Transverse colon (tissue), 4 donors: ENCODE measurements at regions not wholly inside any gene's neighbourhood (a gene's known extent, or its start where the extent isn't known, plus 50 kb on each side); places are given as distances from the start of the nearest gene placed in this dataset.
"Not testable (repeated sequence)": the region's sequence is repeated elsewhere in the genome, so short reads cannot be mapped to it uniquely, and the experiment has no call there.

Experiments
- DNase-seq: peaks from one replicate; pipeline ENCODE4 v3.0.0-alpha.2; 2019
- H3K27ac ChIP-seq, 4 donors: fragments of 200-600 bp; sonication (generic); 2 replicates each; pipeline ENCODE4 v1.5.1; 2016 to 2018; ENCODE audit warnings: inconsistent platforms in 4 of 4
- H3K27me3 ChIP-seq: fragments of 200-600 bp; sonication (generic); 2 replicates; pipeline ENCODE4 v1.5.1; 2017; ENCODE audit warnings: inconsistent platforms
- H3K36me3 ChIP-seq, 4 donors: fragments of 200-600 bp; sonication (generic); 2 replicates each; pipeline ENCODE4 v1.5.1; 2017 to 2019; ENCODE audit warnings: inconsistent platforms in 4 of 4
- H3K4me1 ChIP-seq, 4 donors: fragments of 200-600 bp; sonication (generic); 2 replicates each; pipeline ENCODE4 v1.5.1; 2017 to 2020; ENCODE audit warnings: inconsistent platforms in 4 of 4
- H3K4me3 ChIP-seq, 4 donors: fragments of 200-600 bp; sonication (generic); 1 replicate in 1 of 4; 2 replicates in 3 of 4; pipeline versions ENCODE4 v1.5.1 to v1.6.1; 2017 to 2019; ENCODE audit warnings: inconsistent platforms in 4 of 4
- H3K9me3 ChIP-seq, 2 donors: fragments of 200-600 bp; sonication (generic); 2 replicates each; pipeline ENCODE4 v1.5.1; 2017 to 2019; ENCODE audit warnings: inconsistent platforms in 2 of 2
- CTCF ChIP-seq, 5 experiments: fragments of 200-600 bp in 3 of 5; fragments of 450-650 bp in 2 of 5; sonication (generic) in 3 of 5; IDR thresholded peaks; 1 replicate in 2 of 5; 2 replicates in 3 of 5; pipeline ENCODE4 v1.5.1; 2016 to 2017; ENCODE audit warnings: antibody characterized with exemption in 5 of 5, inconsistent platforms in 3 of 5, mild to moderate bottlenecking in 2 of 5, moderate library complexity in 1 of 5
- EP300 ChIP-seq: sonication (generic); formaldehyde crosslinking; IDR thresholded peaks from one replicate; pipeline ENCODE4 v1.6.1; 2017; ENCODE audit warnings: antibody characterized with exemption, low read depth
- POLR2A ChIP-seq: fragments of 450-650 bp; IDR thresholded peaks from one replicate; pipeline ENCODE4 v1.6.1; 2016; ENCODE audit warnings: antibody characterized with exemption, mild to moderate bottlenecking, moderate library complexity
- POLR2AphosphoS5 ChIP-seq, 3 donors: sonication (generic); formaldehyde crosslinking; IDR thresholded peaks; one replicate each; pipeline ENCODE4 v1.6.1; 2016; ENCODE audit warnings: antibody characterized with exemption in 3 of 3
- WGBS, 2 donors: methylation state at CpG; one replicate each; pipeline ENCODE4 v1.1.5; 2018; ENCODE audit warnings: low coverage in 1 of 2; 5-methylcytosine and 5-hydroxymethylcytosine counted together
- in situ Hi-C, 4 donors: fragments of 200-750 bp; cut with MboI; loops; one replicate each; pipeline versions ENCODE4 v1.15.0 to v1.15.1; 2017; ENCODE audit warnings: low sequenced_read_pairs in 3 of 4, low pct_ligation_motif_present in 1 of 4, low pct_unique_long_range_greater_than_20kb in 1 of 4
- intact Hi-C: fragments of 100-400 bp; cut with DNase I; formaldehyde crosslinking; loops from one replicate; pipeline ENCODE4 v1.15.1; 2023; ENCODE audit warnings: low total_unique reads

GRCh38 chr3:101972430-101973162 is 123.3 kb downstream of the NFKBIZ start:
- no peaks in the 10 kb centered on the region for H3K27me3 ChIP-seq
- in situ Hi-C loops, result no loop called here
- no peak for DNase-seq

GRCh38 chr3:101973163-101973505 is 123.8 kb downstream of the NFKBIZ start:
- no peaks in the 10 kb centered on the region for H3K9me3 ChIP-seq
- intact Hi-C loops (no loop called here), in situ Hi-C loops (no loop called here)
- H3K27ac ChIP-seq, result no peak overlapping the region
- H3K4me3 ChIP-seq, result no peak overlapping the region
- no peaks in the 10 kb centered on the region for H3K36me3 ChIP-seq
- no peaks in the 10 kb centered on the region for H3K4me1 ChIP-seq
- H3K27me3 ChIP-seq, result no peaks in the 10 kb centered on the region
- TF ChIP-seq POLR2A (no peak), CTCF (IDR thresholded peaks at IDR 0.05) (no peak), EP300 (no peak), POLR2AphosphoS5 (IDR thresholded peaks at IDR 0.05) (no peak)
- no peak for DNase-seq
- WGBS, 2 donors, result 83 to 100% methylated on average over 1 of the region's 1 CpG

More at GRCh38 chr3:101972430-101973162, 123.3 kb downstream of the NFKBIZ start:
- intact Hi-C loops, result no loop called here
- H3K9me3 ChIP-seq, result no peaks in the 10 kb centered on the region
- TF ChIP-seq POLR2A (no peak), POLR2AphosphoS5 (IDR thresholded peaks at IDR 0.05) (no peak), EP300 (no peak), CTCF (IDR thresholded peaks at IDR 0.05) (no peak)
- no peak overlapping the region for H3K27ac ChIP-seq
- 63 to 70% methylated on average over 2 of the region's 2 CpGs for WGBS, 2 donors
- H3K36me3 ChIP-seq, result no peaks in the 10 kb centered on the region
- no peaks in the 10 kb centered on the region for H3K4me1 ChIP-seq
- no peak overlapping the region for H3K4me3 ChIP-seq

GRCh38 chr3:101975415-101975814 is 126.1 kb downstream of the NFKBIZ start:
- H3K9me3 ChIP-seq, H3K4me3 ChIP-seq, H3K27me3 ChIP-seq, H3K36me3 ChIP-seq, in situ Hi-C loops, DNase-seq, H3K4me1 ChIP-seq, H3K27ac ChIP-seq, intact Hi-C loops: not testable (repeated sequence)
- 83 to 100% methylated on average over 1 of the region's 1 CpG for WGBS, 2 donors

- H3K36me3 ChIP-seq, result no peaks in the 10 kb centered on the region
- no peak overlapping the region for H3K4me3 ChIP-seq
- no peak overlapping the region for H3K27ac ChIP-seq
- WGBS, 2 donors, result 75 to 79% methylated on average over 1 of the region's 1 CpG
- no peak for TF ChIP-seq POLR2AphosphoS5 (IDR thresholded peaks at IDR 0.05)
- TF ChIP-seq CTCF (IDR thresholded peaks at IDR 0.05), result no peak
- no peak for TF ChIP-seq POLR2A
- no peak for TF ChIP-seq EP300
- no peaks in the 10 kb centered on the region for H3K9me3 ChIP-seq
- H3K4me1 ChIP-seq, result no peaks in the 10 kb centered on the region
- H3K27me3 ChIP-seq, result no peaks in the 10 kb centered on the region
- no peak for DNase-seq
- in situ Hi-C loops, result no loop called here
- intact Hi-C loops, result no loop called here
These were observed 127.2 kb downstream of the NFKBIZ start for GRCh38 chr3:101976473-101976872.

GRCh38 chr3:101978348-101978747 is 129.0 kb downstream of the NFKBIZ start:
- Histone ChIP-seq H3K4me1 (no peaks in the 10 kb centered on the region), H3K27ac (no peak overlapping the region), H3K36me3 (no peaks in the 10 kb centered on the region), H3K9me3 (no peaks in the 10 kb centered on the region), H3K4me3 (no peak overlapping the region), H3K27me3 (no peaks in the 10 kb centered on the region)
- intact Hi-C loops (no loop called here), in situ Hi-C loops (no loop called here)
- 54 to 60% methylated on average over 2 of the region's 2 CpGs for WGBS, 2 donors
- DNase-seq, result no peak
- TF ChIP-seq CTCF (IDR thresholded peaks at IDR 0.05) (no peak), EP300 (no peak), POLR2AphosphoS5 (IDR thresholded peaks at IDR 0.05) (no peak), POLR2A (no peak)
